HCT116 (cell line): ENCODE measurements at regions not wholly inside any gene's neighbourhood (a gene's known extent, or its start where the extent isn't known, plus 50 kb on each side); places are given as distances from the start of the nearest gene placed in this dataset.

ENCODE experiments used
- ATAC-seq: fragments of 200-7000 bp; cut with Tn5 transposase; 2 replicates; pipeline ENCODE4 v1.9.1; 2020; ENCODE audit warnings: mild to moderate bottlenecking, moderate library complexity
- BruUV-seq: library from RNA; stranded (reverse); fragments of 400-500 nt; replicated peaks from 2 replicates; lab custom pipeline; 2021; lab: Mats Ljungman, UMichigan
- CTCF ChIA-PET: fragments of 300-600 bp; sonication (Branson Sonifier 250); formaldehyde crosslinking; loops from one replicate; lab custom pipeline; 2021; ENCODE audit warnings: antibody characterized with exemption; lab: Charles Lee
- POLR2A ChIA-PET: fragments of 300-600, 350-600 bp; sonication (Branson Sonifier 250); formaldehyde crosslinking; loops from one replicate; lab custom pipeline; 2021; ENCODE audit warnings: antibody characterized with exemption; lab: Charles Lee
- RAD21 ChIA-PET, 2 experiments: fragments of 300-600 bp; sonication (Branson Sonifier 250); formaldehyde crosslinking; loops; one replicate each; lab custom pipeline; 2023; ENCODE audit warnings: low total read pairs in 2 of 2; ENCODE audit not compliant: uncharacterized antibody in 2 of 2, unreplicated experiment in 2 of 2, low non-redundant PET in 1 of 2; lab: Charles Lee
- DNase-seq: peaks from one replicate; pipeline ENCODE4 v3.0.0-alpha.2; 2010; ENCODE audit warnings: low read depth, low spot score
- H2AFZ ChIP-seq: fragments of 200-600 bp; shearing (Covaris generic), sonication (generic); 2 replicates; pipeline ENCODE4 v1.6.1; 2017; ENCODE audit warnings: low read depth, mixed run types, mixed read lengths, antibody characterized with exemption, low read length; ENCODE audit not compliant: poor library complexity, severe bottlenecking
- H3K27ac ChIP-seq: 2 replicates; pipeline ENCODE4 v1.5.1; 2012; ENCODE audit warnings: low read depth, low read length
- H3K27me3 ChIP-seq: fragments of 200-600 bp; sonication (generic); 2 replicates; pipeline ENCODE4 v1.6.1; 2016; ENCODE audit warnings: mixed run types, low read length, mixed read lengths; ENCODE audit not compliant: insufficient read depth
- H3K36me3 ChIP-seq, 2 experiments: fragments of 200-500 bp in 1 of 2; fragments of 200-600 bp in 1 of 2; sonication (Bioruptor generic) in 1 of 2; sonication (generic) in 1 of 2; 2 replicates each; pipeline versions ENCODE4 v1.5.1 to v1.6.1; 2014 to 2016; ENCODE audit warnings: low read length in 2 of 2, inconsistent platforms in 1 of 2, mixed read lengths in 1 of 2, mixed run types in 1 of 2; ENCODE audit not compliant: insufficient read depth in 2 of 2, control insufficient read depth in 1 of 2
- H3K4me1 ChIP-seq, 2 experiments: fragments of 200-600 bp in 1 of 2; sonication (generic) in 1 of 2; 2 replicates each; pipeline versions ENCODE4 v1.5.1 to v1.6.1; 2012 to 2017; ENCODE audit warnings: low read length in 2 of 2, inconsistent platforms in 1 of 2, mild to moderate bottlenecking in 1 of 2, mixed read lengths in 1 of 2, mixed run types in 1 of 2, moderate library complexity in 1 of 2; ENCODE audit not compliant: insufficient read depth in 2 of 2, control insufficient read depth in 1 of 2
- H3K4me2 ChIP-seq: fragments of 200-600 bp; sonication (generic); 2 replicates; pipeline ENCODE4 v1.6.1; 2017; ENCODE audit warnings: mixed run types, low read length, mixed read lengths
- H3K4me3 ChIP-seq, 2 experiments: fragments of 200-600 bp in 1 of 2; sonication (generic) in 1 of 2; replicated peaks in 1 of 2; 2 replicates each; pipeline ENCODE4 v1.5.1; 2011 to 2016; ENCODE audit warnings: low read length in 2 of 2, control low read depth in 1 of 2, low read depth in 1 of 2, mild to moderate bottlenecking in 1 of 2, mixed read lengths in 1 of 2, mixed run types in 1 of 2
- H3K79me2 ChIP-seq: fragments of 200-600 bp; sonication (generic); 2 replicates; pipeline ENCODE4 v1.6.1; 2017; ENCODE audit warnings: mild to moderate bottlenecking, mixed run types, low read length, moderate library complexity, mixed read lengths; ENCODE audit not compliant: insufficient read depth
- H3K9ac ChIP-seq: fragments of 200-600 bp; sonication (generic); 2 replicates; pipeline ENCODE4 v1.6.1; 2016; ENCODE audit warnings: low read length, mixed read lengths
- H3K9me2 ChIP-seq: fragments of 200-600 bp; sonication (generic), shearing (Covaris generic); 2 replicates; pipeline ENCODE4 v1.6.1; 2017; ENCODE audit warnings: mixed run types, mild to moderate bottlenecking, moderate library complexity; ENCODE audit not compliant: insufficient read depth
- H3K9me3 ChIP-seq, 2 experiments: fragments of 200-500 bp in 1 of 2; fragments of 200-600 bp in 1 of 2; sonication (Bioruptor generic) in 1 of 2; sonication (generic) in 1 of 2; 2 replicates each; pipeline ENCODE4 v1.6.1; 2014 to 2017; ENCODE audit warnings: low read length in 2 of 2, mixed read lengths in 2 of 2, inconsistent platforms in 1 of 2, low read depth in 1 of 2, mild to moderate bottlenecking in 1 of 2, mixed run types in 1 of 2, moderate library complexity in 1 of 2; ENCODE audit not compliant: control insufficient read depth in 1 of 2, insufficient read depth in 1 of 2
- H4K20me1 ChIP-seq: fragments of 200-600 bp; sonication (generic), shearing (Covaris generic); 2 replicates; pipeline ENCODE4 v1.6.1; 2017; ENCODE audit warnings: mixed run types, mild to moderate bottlenecking, moderate library complexity; ENCODE audit not compliant: insufficient read depth
- ATF3 ChIP-seq: IDR thresholded peaks from 2 replicates; pipeline ENCODE4 v1.6.1; 2012
- CBX3 ChIP-seq: IDR thresholded peaks from 2 replicates; pipeline ENCODE4 v1.6.1; 2012; ENCODE audit warnings: low read depth
- CEBPB ChIP-seq: IDR thresholded peaks from 2 replicates; pipeline ENCODE4 v1.6.1; 2012; ENCODE audit warnings: low read depth
- EGR1 ChIP-seq: IDR thresholded peaks from 2 replicates; pipeline ENCODE4 v1.6.1; 2012; ENCODE audit warnings: low read depth
- ELF1 ChIP-seq: IDR thresholded peaks from 2 replicates; pipeline ENCODE4 v1.6.1; 2012; ENCODE audit warnings: low read depth, borderline replicate concordance
- FOSL1 ChIP-seq: IDR thresholded peaks from 2 replicates; pipeline ENCODE4 v1.6.1; 2012; ENCODE audit warnings: low read depth
- POLR2AphosphoS5 ChIP-seq: IDR thresholded peaks from 2 replicates; pipeline ENCODE4 v1.6.1; 2011; ENCODE audit warnings: mild to moderate bottlenecking, low read depth, low read length, moderate library complexity
- SRF ChIP-seq: IDR thresholded peaks from 2 replicates; pipeline ENCODE4 v1.6.1; 2012; ENCODE audit warnings: low read depth
- YY1 ChIP-seq: IDR thresholded peaks from 2 replicates; pipeline ENCODE4 v1.6.1; 2011; ENCODE audit warnings: low read length, low read depth, moderate library complexity, mild to moderate bottlenecking; ENCODE audit not compliant: insufficient replicate concordance; ENCODE audit errors: extremely low read depth
- ZFX ChIP-seq: fragments of 450-650 bp; IDR thresholded peaks from 2 replicates; pipeline ENCODE4 v1.6.1; 2017
- intact Hi-C: fragments of 100-400 bp; cut with micrococcal nuclease; formaldehyde crosslinking; loops from 2 replicates; pipeline ENCODE4 v1.10.0; 2022
- TF ChIP-seq, protein P1 (sequence below), 3 experiments: fragments of 200-600 bp in 1 of 3; sonication (generic) in 1 of 3; IDR thresholded peaks in 2 of 3; conservative IDR thresholded peaks in 1 of 3; 2 replicates each; pipeline ENCODE4 v1.5.1; 2012 to 2017; ENCODE audit warnings: low read depth in 2 of 3, low read length in 2 of 3, antibody characterized with exemption in 1 of 3, borderline replicate concordance in 1 of 3, control low read depth in 1 of 3, mild to moderate bottlenecking in 1 of 3, mixed read lengths in 1 of 3, mixed run types in 1 of 3, moderate library complexity in 1 of 3; ENCODE audit not compliant: insufficient read depth in 1 of 3

DNA sequence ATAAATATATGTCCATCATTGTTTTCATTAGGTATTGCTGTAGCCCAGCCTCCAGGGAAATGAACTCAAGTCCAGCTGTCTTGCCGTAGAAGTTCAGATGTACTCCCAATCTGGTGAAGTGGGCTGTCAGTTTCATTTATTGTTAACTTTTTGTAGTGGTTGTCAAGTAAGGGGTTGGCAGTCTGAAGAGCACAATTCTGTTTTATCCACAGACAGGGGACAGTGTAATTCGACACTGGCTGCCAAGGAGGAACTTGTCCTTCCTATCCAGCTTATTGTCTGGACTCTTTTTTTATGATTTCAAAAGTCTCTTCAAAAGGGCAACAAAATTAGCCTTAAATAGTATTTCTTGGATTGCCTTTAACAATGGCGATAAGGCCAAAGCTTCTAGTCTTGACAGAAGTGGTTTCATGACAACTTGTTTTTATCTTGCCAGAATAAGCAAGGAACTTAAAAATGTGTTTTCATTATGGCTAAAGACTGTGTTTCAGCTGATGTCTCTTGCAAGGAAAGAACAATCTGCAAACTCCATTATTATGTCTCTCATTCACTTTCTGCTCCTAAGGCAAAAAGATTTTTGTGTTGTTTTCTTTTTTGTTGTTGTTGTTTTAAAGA lies 73.9 kb upstream of the TANC2 start:
- intact Hi-C loops, result no loop called here
- POLR2A ChIA-PET, result no interaction called here
- Histone ChIP-seq H3K36me3 (no peaks in the 10 kb centered on the region), H3K4me2 (no peak overlapping the region), H3K4me1 (peaks cover 6 to 14% of the 10 kb centered on the region in 2 experiments; a peak in 3 of 4 replicates), H4K20me1 (no peaks in the 10 kb centered on the region), H2AFZ (peak overlapping the region; percentile 44), H3K79me2 (no peaks in the 10 kb centered on the region), H3K27me3 (no peaks in the 10 kb centered on the region), H3K4me3 (no peak overlapping the region), H3K9me2 (no peaks in the 10 kb centered on the region), H3K9me3 (no peaks in the 10 kb centered on the region), H3K27ac (no peak overlapping the region), H3K9ac (no peak overlapping the region)
- CTCF ChIA-PET, result no interaction called here
- BruUV-seq, result no TSS peak
- no peak for ATAC-seq
- RAD21 ChIA-PET, result no interaction called here
- no peak for TF ChIP-seq EGR1
- no peak for TF ChIP-seq ZFX
- TF ChIP-seq SRF, result no peak
- no peak for TF ChIP-seq POLR2AphosphoS5
- TF ChIP-seq, protein P1, sequence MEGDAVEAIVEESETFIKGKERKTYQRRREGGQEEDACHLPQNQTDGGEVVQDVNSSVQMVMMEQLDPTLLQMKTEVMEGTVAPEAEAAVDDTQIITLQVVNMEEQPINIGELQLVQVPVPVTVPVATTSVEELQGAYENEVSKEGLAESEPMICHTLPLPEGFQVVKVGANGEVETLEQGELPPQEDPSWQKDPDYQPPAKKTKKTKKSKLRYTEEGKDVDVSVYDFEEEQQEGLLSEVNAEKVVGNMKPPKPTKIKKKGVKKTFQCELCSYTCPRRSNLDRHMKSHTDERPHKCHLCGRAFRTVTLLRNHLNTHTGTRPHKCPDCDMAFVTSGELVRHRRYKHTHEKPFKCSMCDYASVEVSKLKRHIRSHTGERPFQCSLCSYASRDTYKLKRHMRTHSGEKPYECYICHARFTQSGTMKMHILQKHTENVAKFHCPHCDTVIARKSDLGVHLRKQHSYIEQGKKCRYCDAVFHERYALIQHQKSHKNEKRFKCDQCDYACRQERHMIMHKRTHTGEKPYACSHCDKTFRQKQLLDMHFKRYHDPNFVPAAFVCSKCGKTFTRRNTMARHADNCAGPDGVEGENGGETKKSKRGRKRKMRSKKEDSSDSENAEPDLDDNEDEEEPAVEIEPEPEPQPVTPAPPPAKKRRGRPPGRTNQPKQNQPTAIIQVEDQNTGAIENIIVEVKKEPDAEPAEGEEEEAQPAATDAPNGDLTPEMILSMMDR (IDR thresholded peaks at IDR 0.05 in 2 of 3, conservative IDR thresholded peaks at IDR 0.05 in 1 of 3; ENCODE audit: borderline replicate concordance in 1 of 3, insufficient read depth in 1 of 3, low read depth in 2 of 3, low read length in 2 of 3), result no peak
- TF ChIP-seq FOSL1, result no peak
- DNase-seq, result no peak

- no peaks in the 10 kb centered on the region for H3K27me3 ChIP-seq
- intact Hi-C loops, result no loop called here
- H3K36me3 ChIP-seq, result no peaks in the 10 kb centered on the region
- no peak overlapping the region for H3K4me3 ChIP-seq
- no peak overlapping the region for H3K27ac ChIP-seq
- ChIA-PET CTCF (no interaction called here), RAD21 (no interaction called here), POLR2A (no interaction called here)
- H3K9me3 ChIP-seq, result no peaks in the 10 kb centered on the region
- no peaks in the 10 kb centered on the region for H3K9me2 ChIP-seq
- no peak overlapping the region for H3K4me2 ChIP-seq
- peak overlapping the region; percentile 44 for H2AFZ ChIP-seq
- H3K79me2 ChIP-seq, result no peaks in the 10 kb centered on the region
- BruUV-seq, result no TSS peak
- H3K4me1 ChIP-seq, result peaks cover 6 to 14% of the 10 kb centered on the region in 2 experiments; a peak in 3 of 4 replicates
- TF ChIP-seq CBX3, result no peak
- TF ChIP-seq ZFX, result no peak
- no peak for TF ChIP-seq ATF3
- TF ChIP-seq YY1, result no peak
- TF ChIP-seq CEBPB, result no peak
- TF ChIP-seq ELF1, result no peak
- H4K20me1 ChIP-seq, result no peaks in the 10 kb centered on the region
- no peak for DNase-seq
- ATAC-seq, result no peak
- no peak overlapping the region for H3K9ac ChIP-seq
These were observed 74.4 kb upstream of the TANC2 start for GRCh38 chr17:62891659-62892058.
